HG02763 (cell line): ENCODE measurements at regions not wholly inside any gene's neighbourhood (a gene's known extent, or its start where the extent isn't known, plus 50 kb on each side); places are given as distances from the start of the nearest gene placed in this dataset.

ENCODE experiments used
- ATAC-seq: cut with Tn5 transposase; IDR thresholded peaks from one replicate; pipeline ENCODE4 v1.9.1; 2021; ENCODE audit warnings: mild to moderate bottlenecking, moderate library complexity; ENCODE audit not compliant: unreplicated experiment

DNA sequence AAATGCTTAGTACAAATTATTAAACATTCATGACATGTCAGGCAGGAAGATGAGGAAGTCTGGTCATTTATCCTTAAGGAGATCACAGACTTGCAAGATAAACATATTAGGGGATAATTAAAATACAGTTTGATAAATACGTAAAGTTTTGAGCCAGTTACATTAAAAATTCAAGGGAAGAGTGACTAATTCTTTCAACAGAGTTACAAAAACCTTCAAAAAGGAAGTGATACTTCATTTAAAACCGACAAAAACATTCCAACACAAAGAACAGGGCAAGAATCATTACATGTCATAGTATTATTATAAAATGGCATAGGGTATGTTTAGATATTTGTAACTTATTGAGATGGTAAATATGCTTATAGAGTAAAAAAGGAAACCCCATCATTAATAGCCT, 636.0 kb downstream of the NR4A2 start:
- no peak for ATAC-seq

DNA sequence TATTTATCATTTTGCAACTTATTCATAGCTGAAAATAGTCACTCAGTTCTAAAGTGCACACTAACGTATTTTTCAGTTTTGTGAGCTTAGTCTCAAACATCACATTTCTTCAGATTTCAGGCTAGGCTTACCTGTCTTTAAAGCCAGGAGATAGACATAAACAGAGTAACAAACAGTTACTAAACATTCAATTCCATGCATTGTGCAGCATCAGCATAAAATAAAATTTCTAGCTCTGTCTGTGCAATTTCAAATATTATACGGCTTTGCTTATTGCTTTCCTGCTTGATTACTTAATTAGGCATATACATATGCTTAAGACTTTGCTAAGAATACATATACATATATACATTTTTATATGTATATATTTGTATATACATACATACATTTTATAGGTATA, 637.0 kb downstream of the NR4A2 start:
- ATAC-seq: no peak

DNA sequence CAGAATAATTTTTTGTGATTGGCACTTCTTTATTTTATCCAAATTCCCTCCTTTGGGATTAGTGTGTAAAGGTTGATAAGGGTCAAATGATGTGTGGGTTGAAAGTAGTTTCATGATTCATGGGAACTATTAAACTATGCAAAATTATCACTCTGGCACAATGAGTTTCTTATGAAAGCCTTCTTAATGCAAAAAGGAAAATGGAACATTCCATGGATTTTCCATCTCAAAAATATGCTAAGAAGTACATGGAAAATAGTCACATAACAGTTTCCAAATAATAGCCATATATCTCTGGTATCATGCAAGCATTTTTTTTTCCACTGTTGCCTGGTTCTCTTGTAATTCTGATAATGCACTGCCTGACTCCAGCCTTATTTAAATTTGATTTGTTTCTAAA, 639.7 kb downstream of the NR4A2 start:
- ATAC-seq: no peak

DNA sequence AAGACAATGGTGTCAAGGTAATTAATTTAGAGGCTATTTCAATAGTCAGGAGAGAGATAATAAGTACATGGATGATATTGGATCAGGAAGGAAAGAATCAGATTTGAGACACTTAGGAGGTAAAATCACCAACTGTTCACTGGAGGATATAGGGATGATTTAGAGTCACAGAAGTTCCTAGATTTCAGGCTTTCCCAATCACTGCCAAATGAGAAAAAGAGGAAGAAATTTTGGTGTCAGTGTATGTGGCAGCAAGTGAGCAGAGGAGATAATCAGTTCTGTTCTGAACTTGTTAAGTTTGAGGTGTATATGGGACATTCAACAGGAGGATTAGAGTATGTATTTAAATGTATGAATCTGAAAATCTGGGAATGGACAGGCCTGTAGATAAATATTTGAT, 640.4 kb downstream of the NR4A2 start:
- ATAC-seq: no peak

DNA sequence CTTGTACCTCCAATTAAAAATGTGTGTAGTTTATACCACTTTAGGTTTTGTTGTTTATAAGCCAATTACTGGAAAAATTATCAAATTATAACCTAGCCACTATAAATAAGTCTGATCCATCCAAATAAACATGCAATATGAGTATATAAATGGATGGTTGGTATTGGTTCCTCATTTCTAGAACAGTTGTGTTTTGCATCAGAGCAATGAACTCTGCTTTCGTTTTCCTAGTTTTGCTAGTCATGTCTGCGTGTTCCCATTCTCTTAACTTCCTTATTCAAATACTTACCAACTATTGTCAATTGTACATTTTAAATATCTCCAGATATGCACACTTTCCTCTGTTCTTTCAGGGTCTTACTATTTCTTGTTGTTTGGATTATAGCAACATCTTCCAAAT, 641.7 kb downstream of the NR4A2 start:
- peak; percentile 84 for ATAC-seq

DNA sequence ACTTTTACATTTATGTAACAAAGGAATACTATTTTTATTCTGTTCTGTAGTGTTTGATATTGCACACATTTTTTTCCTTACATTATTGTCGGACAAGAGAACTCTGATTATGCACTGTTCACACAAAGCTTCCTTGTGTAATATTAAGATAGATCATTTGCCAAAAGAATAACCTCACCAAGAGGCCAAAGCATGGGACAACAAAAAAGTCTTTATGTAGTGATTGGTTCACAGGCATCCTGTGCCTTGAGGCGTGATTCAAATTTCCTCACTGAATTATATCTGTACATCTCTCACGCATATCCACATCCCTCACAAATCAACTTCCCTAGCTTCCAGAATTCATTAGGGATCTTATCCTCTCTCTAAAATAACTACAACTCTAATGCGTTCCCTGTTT, 642.7 kb downstream of the NR4A2 start:
- ATAC-seq: no peak

DNA sequence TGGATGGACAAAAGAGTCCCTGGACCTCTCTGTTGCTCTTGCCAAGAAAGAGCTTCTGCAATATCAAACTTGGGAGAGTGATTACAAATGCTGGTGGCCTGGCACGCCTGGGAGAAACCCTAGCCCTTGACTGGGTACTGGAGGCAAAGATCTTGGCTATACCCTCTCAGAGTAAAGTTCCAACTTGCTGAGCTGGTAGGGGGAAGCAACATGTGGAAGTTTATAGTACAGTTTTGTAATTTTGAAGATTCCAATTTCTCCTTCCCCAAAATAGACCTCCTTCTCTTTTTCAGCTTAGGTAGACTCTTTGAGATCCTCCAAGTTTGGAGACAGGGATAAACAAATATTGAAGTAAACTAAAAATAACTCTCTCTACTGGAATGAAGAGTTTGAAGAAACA, 645.3 kb downstream of the NR4A2 start:
- ATAC-seq: no peak

DNA sequence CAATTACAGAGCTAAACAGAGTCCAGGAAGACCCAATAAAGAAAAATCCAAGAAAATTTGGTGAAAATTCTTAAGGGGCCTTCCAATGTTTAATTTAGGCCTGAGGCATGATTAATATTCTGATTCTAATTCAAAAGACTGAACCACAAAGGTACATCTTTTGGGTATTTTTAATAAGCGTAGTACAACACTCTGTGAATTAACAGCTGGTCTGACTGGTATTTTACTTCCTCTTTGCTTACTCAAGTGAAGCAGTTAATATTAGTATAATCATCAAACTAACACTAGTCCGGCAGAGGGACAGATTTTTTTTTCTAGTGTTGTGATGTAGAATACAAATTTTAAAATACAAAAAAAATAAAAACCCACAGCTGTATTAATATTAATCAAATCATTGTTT, 652.9 kb downstream of the NR4A2 start:
- ATAC-seq: no peak

DNA sequence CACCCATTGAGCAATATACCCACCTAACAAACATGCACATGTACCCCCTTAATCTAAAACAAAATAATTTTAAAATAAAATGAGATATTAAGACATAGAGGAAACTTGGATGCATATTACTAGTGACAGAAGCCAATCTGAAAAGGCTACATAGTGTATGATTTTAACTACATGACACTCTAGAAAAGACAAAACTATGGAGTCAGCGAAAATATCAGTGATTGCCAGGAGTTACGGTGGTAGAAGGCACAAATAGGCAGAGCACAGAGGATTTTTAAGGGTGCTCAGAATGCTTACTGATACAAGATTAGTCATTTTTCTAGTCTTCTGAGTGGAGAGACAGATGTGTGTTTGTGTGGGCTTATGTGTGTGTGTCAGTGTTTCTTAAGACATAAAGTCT, 656.6 kb downstream of the NR4A2 start:
- no peak for ATAC-seq

DNA sequence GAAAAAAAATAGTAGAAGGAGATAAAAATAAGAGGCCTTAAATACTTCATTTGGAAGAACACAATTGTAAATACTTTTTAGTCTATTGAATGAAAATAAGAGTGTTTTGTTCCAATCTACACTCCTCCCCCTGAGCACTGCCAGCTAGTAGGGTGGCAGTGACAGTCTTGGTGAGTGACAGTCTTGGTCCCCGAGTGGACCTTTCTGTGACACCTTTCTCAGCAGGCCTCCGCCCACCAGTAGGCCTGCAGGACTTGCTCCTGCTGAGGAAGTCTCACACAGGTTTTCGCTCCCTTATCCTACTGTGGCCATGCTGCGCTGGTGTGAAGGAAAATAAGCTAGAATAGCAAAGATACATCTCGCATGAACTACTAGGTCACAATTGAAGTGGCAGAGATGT, 666.8 kb downstream of the NR4A2 start:
- ATAC-seq: no peak

DNA sequence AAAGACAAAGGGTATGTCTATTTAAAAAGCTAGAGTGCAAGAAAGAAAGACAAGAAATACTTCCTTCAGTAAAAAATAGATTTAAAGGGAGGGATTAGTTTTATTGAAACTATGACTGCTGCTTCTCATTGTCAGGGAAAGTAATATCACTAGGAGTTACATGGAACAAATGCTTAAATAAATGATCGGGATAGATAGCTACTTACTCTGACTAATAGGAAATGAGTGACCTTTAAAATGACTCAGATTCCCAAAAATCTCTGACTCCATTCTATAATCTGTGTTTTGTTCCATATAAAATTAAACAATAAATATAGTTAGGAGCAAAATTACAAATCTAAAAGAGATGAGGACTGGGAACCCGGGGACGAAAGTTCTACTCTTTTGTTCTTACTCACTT, 669.3 kb downstream of the NR4A2 start:
- ATAC-seq: no peak

DNA sequence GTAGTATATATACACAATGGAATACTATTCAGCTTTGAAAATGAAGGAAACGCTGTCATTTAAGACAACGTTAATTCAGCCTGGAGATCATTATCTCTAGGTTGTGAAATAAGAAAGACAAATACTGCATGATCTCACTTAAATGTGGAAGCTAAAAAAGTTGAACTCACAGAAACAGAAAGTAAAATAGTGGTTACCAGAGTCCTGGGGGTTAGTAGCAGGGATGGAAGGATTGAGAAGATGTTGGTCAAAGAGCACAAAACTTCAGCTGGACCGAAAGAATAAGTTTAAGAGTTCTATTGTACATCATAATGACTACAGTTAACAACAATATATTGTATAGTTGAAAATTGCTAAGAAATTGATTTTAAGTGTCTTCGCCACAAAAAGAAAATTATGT, 670.3 kb downstream of the NR4A2 start:
- no peak for ATAC-seq

DNA sequence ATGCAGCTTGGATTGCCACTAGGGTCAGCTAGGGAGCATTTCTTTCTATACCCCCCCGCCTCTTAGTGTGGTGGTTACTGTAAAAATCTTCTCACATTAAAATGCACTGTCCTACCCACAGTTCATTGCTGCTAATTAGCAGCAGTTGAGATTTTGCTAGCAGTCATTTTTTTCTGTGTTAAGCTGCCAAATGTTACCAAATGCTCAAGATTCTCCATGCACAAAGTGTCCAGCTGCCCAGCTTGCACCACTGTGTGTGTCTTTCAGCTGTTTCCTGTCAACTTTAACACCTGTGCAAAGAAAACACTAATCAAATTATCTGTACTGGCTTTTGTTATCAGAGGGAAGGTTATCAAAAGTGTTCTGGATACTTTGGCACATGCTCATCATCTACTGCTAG, 679.3 kb downstream of the NR4A2 start:
- ATAC-seq: no peak

DNA sequence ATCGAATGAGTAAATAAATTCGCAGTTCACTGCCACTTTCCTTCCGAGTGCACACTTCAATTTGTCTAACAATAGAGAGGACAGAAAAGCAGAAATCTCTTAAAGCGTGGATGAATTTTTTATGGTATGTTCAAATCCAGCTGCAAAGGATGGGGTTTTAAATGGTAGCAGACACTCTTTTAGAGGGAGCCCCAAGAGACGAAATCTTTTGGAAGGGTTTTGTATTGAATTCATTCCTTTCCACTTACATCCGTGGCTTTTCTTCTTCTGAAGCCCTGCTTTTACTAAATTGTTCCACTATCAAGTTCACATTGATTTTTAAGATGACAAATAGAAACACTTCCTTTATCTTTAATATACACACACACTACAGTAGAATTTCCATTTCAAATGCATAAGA, 680.7 kb downstream of the NR4A2 start:
- no peak for ATAC-seq

DNA sequence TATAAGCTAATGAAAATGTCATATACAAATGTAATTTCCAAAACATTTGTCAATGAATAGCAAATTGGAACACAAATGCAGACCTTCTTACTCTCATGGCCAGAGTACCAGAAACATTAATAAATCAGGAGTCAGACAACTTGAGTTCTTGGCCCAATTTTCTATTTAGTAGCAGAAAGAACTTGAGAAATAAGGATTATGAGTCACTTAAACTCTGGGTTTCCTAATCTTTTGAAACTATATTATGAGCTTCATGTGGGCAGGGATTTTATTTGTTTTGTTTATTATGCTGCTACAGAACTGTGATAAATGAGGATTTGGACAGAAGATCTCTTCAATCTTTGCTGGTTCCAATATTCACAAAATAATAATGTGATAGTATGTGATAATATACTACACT, 686.7 kb downstream of the NR4A2 start:
- no peak for ATAC-seq

DNA sequence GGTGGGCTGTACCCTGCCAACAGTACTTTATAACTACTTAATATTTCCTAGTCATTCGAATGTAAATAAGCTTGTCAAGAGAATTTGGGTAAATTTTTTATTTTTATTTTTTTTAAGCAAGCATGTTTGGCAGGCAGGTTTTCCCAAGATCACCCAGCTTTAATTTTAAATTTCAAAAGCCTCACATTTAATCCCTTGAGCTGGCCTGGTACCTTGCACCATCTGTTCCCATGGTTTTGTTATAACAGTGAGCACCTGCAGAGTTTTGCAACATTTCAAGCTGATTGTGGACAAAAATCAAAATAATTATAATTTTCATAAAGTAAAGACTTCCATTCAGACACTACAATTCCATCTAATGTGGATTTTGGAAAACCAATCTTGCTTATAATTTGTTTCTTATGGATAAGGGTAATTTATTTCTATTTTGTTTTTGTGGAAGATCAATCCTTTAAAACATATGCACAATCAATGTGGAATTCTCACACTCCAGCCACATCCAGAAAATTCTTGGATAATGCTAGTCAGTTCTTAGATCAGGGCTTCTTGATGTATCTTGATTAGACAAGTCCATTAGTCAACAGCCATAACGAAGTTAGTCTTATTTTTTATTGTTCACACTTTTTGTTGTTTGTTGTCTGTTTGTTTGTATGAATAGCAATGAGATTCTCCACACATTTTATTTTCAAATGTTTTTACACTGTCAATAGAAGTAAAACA, 689.3 kb downstream of the NR4A2 start:
- no peak for ATAC-seq

DNA sequence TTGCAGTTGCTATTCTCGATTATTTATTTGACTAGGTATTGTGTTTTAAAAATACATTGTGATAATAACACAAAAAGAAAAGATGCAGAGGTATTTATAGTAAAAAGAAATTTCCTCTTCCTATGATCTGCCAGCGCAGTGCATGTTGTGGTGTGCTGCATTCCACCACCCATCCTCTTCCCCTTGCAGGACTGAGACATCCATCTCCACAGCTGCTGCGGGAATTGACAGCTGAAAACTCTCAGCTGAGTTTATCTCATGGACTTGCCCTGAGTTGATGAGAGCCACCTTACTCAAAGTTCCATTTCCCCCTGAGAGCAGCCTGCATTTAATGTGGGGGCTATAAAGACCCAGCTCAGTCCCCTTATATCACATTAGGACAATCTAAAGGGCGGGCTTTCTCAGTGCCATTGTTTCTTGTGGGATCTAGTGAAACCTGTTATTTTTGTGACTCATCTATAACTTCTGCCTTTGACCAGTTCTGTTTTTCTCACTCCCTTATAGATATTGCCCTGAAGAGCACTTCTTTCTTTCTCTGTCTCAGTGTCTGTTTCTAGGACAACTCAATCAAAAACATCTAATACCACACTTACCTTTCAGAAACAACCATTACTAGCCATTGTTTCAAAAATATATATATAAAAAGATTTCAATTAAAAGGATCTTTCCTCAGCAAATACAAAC, 698.5 kb downstream of the NR4A2 start:
- ATAC-seq: no peak

DNA sequence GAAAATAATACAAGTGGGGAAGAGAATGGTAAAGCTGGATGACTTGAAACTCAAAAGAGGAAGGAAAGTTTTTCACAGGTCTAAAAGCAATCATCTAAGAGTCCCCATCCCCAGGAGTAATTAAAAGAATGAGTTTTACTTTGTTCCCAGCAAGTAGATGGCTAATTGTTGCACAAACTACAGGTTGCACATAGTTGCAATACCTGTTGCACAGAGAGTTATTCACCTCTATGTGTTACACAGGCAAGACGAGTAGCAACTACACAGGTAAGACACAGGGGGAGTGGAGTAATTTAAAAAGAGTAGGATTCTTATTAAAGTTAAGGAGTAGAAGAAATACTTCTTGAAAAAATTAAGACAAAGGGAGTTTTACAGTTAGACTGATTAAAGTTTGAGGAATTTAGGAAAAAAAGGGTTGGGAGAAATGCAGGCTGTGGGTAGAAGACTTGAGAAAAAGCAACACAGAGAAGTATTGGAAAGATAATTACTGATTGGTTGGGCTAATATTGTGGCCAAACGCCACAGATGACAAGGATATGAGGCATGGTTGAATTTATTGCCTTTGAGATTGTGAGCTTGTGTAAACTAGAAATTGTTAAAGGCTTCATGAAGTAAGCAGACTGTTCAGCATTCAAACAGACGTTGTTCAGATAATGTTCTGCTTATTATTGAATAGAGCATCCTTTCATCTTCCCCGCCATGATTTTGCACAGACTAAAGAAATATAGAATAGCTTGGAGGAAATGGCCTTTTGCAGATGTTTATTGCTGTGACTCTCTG, 699.3 kb downstream of the NR4A2 start:
- no peak for ATAC-seq

DNA sequence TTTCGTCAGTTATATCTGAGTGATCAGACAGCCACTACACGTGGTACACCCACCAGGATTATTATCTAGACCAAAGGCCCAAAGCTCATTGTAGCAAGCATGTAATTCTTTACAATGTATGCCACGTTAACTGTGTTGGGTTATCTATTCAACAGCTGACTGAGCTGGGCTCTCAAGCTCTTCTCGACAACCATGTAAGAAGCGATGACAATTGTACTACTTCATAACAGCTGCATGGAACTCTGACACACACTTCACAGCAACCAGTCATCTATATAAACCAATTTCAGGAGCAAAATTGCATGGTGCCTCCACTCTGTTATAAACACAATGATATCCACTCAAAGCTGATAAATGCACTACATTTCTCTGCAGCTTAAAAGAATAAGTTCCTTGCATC, 701.8 kb downstream of the NR4A2 start:
- no peak for ATAC-seq

DNA sequence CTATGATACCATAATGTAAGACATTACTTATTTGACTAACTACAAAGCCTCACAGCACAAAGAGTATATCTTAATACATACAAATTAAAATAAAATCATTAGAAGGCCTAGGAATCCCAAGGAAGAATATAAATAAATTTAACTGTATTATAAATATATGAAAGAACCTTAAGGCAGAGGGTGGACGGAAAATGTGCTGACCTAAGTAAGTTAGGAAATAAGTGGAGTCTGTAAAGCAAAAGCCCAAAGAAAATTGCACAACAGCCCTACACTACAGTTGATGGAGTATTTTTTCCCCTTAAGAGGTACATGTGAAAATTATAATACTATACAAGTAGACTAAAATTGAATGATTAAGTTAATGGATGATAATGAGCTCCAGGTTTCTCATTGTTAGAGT, 710.1 kb downstream of the NR4A2 start:
- ATAC-seq: no peak

DNA sequence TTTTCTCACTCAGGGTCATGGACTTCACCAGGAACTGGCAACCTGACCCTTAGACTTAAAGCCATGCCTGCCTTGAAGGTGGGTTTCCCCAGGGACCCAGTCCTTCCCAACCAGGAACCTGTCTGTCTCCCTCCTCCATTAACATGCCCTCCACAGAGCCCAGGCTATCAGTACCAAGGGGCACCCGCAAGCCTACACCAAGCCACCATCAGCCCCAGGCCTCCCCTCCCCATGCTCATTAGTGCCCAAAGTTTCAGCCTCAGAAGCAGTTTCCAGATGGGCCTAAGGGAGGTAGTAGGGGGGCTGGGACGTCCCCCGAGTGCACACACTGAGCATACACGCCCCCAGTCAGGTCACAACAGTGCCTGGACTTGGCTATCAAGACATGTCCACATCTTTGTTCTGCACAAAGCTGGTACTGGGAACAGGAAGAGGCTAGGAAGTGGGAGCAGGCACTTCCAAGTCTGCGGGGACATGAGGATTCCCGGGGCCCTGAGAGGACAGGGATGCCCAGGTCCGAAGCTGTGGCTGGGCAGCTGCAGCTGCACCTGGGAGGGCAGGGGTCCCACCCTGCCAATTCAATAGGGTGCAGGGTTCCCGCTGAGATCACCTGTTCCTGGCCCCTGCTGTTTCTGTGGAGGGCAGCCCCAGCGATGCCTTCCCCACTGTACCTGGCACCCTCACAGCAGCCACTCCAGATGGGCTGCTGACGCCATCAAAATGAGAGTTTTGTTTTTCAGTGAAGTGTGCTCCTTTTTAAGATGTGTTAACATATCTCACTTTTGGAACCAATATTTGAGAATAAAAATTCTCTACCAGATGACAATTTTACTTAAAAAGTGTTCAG, 731.4 kb downstream of the NR4A2 start:
- ATAC-seq: no peak
